ENCODE measurements at regions not wholly inside any gene's neighbourhood (a gene's known extent, or its start where the extent isn't known, plus 50 kb on each side); places are given as distances from the start of the nearest gene placed in this dataset.

DNA sequence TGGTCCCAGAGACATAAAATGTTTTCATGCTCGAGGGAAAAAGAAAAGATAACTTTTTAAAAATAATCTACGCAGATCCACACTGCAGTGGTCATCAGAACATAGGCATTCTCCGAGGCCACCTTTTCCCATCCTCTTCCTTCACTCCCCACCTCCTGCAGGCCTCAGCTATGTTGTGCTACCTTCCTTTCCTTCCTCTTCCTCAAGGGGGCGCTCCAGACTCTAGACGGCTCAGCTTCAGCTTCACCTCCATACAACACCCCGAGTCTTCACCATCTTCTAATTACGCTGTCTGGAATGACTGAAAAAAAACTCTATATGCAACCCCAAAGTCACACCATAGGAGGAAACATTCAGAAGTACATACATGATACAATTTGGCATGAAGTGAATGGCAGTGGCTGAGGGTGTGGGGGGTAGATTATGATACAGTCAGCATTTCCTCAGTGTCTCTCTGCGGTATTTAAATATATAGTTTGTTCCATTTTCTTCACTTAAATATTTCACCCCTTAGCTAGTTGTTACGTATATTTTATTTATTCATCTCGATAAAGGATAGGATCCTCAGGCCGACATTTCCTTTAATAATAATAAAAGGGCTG lies 583.6 kb downstream of the IRS1 start (continued):
- TF ChIP-seq SOX13 (IDR thresholded peaks at IDR 0.05), result no peak
- peak in 1 of 2 experiments; percentile 26; a peak in 1 of 4 replicates for TF ChIP-seq SOX13 (CRISPR knock-in tag; conservative IDR thresholded peaks at IDR 0.05 in 1 of 2, IDR thresholded peaks at IDR 0.05 in 1 of 2)
- peak; percentile 6; the same call in 1 of the 2 replicates for TF ChIP-seq ELF3 (CRISPR knock-in tag; IDR thresholded peaks at IDR 0.05)
- TF ChIP-seq SP5 (CRISPR knock-in tag; IDR thresholded peaks at IDR 0.05; ENCODE audit: borderline replicate concordance, low read depth), result no peak
- peak; percentile 53; the same call in 1 of the 2 replicates for TF ChIP-seq FOSL2 (CRISPR knock-in tag; IDR thresholded peaks at IDR 0.05)
- 0 out of 2 replicates have a peak, but pooled peaks have one; percentile 25 for TF ChIP-seq ERF (CRISPR knock-in tag; IDR thresholded peaks at IDR 0.05)
- peak; percentile 13; the same call in 1 of the 2 replicates for TF ChIP-seq ZNF12 (CRISPR knock-in tag; IDR thresholded peaks at IDR 0.05)
- TF ChIP-seq SRF (IDR thresholded peaks at IDR 0.05; ENCODE audit: low read depth, low read length), result no peak
- TF ChIP-seq ZNF782 (CRISPR knock-in tag; IDR thresholded peaks at IDR 0.05; ENCODE audit: borderline replicate concordance), result no peak
- TF ChIP-seq HOXA7 (CRISPR knock-in tag; IDR thresholded peaks at IDR 0.05), result no peak
- TF ChIP-seq, protein P1, sequence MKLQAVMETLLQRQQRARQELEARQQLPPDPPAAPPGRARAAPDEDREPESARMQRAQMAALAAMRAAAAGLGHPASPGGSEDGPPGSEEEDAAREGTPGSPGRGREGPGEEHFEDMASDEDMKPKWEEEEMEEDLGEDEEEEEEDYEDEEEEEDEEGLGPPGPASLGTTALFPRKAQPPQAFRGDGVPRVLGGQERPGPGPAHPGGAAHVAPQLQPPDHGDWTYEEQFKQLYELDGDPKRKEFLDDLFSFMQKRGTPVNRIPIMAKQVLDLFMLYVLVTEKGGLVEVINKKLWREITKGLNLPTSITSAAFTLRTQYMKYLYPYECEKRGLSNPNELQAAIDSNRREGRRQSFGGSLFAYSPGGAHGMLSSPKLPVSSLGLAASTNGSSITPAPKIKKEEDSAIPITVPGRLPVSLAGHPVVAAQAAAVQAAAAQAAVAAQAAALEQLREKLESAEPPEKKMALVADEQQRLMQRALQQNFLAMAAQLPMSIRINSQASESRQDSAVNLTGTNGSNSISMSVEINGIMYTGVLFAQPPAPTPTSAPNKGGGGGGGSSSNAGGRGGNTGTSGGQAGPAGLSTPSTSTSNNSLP (IDR thresholded peaks at IDR 0.05; ENCODE audit: low read depth, low read length), result no peak
- no peak for TF ChIP-seq ZNF879 (CRISPR knock-in tag; IDR thresholded peaks at IDR 0.05)
- TF ChIP-seq ZNF224 (CRISPR knock-in tag; IDR thresholded peaks at IDR 0.05), result no peak
- TF ChIP-seq ZNF124 (CRISPR knock-in tag; IDR thresholded peaks at IDR 0.05), result no peak
- TF ChIP-seq ZNF737 (CRISPR knock-in tag; IDR thresholded peaks at IDR 0.05; ENCODE audit: borderline replicate concordance), result no peak
- no peak for TF ChIP-seq DPF2 (CRISPR knock-in tag; IDR thresholded peaks at IDR 0.05; ENCODE audit: borderline replicate concordance, low read depth)
- no peak for TF ChIP-seq MYC (CRISPR knock-in tag; IDR thresholded peaks at IDR 0.05; ENCODE audit: borderline replicate concordance)
- peak; percentile 63 to 79 for TF ChIP-seq MAFK (conservative IDR thresholded peaks at IDR 0.05 in 1 of 2, IDR thresholded peaks at IDR 0.05 in 1 of 2; ENCODE audit: low read length in 2 of 2)
- TF ChIP-seq ZNF768 (CRISPR knock-in tag; IDR thresholded peaks at IDR 0.05), result no peak
- no peak for TF ChIP-seq ZNF800 (CRISPR knock-in tag; IDR thresholded peaks at IDR 0.05)
- TF ChIP-seq, protein P2, sequence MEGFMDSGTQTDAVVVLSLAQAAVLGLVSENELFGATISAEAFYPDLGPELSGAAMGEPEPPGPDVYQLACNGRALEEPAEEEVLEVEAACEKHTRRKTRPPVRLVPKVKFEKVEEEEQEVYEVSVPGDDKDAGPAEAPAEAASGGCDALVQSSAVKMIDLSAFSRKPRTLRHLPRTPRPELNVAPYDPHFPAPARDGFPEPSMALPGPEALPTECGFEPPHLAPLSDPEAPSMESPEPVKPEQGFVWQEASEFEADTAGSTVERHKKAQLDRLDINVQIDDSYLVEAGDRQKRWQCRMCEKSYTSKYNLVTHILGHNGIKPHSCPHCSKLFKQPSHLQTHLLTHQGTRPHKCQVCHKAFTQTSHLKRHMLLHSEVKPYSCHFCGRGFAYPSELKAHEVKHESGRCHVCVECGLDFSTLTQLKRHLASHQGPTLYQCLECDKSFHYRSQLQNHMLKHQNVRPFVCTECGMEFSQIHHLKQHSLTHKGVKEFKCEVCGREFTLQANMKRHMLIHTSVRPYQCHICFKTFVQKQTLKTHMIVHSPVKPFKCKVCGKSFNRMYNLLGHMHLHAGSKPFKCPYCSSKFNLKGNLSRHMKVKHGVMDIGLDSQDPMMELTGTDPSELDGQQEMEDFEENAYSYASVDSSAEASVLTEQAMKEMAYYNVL (CRISPR knock-in tag; IDR thresholded peaks at IDR 0.05; ENCODE audit: borderline replicate concordance), result no peak
- no peak for TF ChIP-seq TP53 (CRISPR knock-in tag; conservative IDR thresholded peaks at IDR 0.05)
- no peak for TF ChIP-seq CENPX (CRISPR knock-in tag; IDR thresholded peaks at IDR 0.05)
- TF ChIP-seq MAFF (IDR thresholded peaks at IDR 0.05; ENCODE audit: low read depth, low read length), result peak; percentile 65
- TF ChIP-seq SIN3A (IDR thresholded peaks at IDR 0.05; ENCODE audit: borderline replicate concordance, low read depth, low read length), result no peak
- TF ChIP-seq ZNF3 (CRISPR knock-in tag; IDR thresholded peaks at IDR 0.05), result no peak
- TF ChIP-seq MXD4 (CRISPR knock-in tag; IDR thresholded peaks at IDR 0.05), result no peak
